ENCODE measurements at regions not wholly inside any gene's neighbourhood (a gene's known extent, or its start where the extent isn't known, plus 50 kb on each side); places are given as distances from the start of the nearest gene placed in this dataset.

DNA sequence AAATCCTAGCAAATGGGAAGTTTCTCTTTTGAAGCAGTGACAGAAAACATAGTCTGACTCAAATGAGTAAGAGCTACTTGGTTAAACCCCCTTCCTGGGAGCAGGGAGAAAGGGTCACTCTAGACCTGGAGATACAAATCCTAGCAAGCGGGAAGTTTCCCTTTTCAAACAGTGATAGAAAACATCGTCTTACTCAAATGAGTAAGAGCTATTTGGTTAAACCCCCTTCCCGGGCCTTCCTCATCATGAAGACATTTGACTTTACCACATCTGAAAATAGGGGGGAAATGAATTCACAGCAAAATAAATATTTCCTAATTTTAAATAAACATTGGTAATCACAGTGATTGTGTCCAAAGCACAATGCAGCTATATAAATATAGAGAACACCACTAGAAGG is 79.2 kb downstream of the FOXB1 start:
- TF ChIP-seq, protein P1, sequence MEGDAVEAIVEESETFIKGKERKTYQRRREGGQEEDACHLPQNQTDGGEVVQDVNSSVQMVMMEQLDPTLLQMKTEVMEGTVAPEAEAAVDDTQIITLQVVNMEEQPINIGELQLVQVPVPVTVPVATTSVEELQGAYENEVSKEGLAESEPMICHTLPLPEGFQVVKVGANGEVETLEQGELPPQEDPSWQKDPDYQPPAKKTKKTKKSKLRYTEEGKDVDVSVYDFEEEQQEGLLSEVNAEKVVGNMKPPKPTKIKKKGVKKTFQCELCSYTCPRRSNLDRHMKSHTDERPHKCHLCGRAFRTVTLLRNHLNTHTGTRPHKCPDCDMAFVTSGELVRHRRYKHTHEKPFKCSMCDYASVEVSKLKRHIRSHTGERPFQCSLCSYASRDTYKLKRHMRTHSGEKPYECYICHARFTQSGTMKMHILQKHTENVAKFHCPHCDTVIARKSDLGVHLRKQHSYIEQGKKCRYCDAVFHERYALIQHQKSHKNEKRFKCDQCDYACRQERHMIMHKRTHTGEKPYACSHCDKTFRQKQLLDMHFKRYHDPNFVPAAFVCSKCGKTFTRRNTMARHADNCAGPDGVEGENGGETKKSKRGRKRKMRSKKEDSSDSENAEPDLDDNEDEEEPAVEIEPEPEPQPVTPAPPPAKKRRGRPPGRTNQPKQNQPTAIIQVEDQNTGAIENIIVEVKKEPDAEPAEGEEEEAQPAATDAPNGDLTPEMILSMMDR (IDR thresholded peaks at IDR 0.05; ENCODE audit: low read depth, low read length) = no peak
- H3K4me3 ChIP-seq (ENCODE audit: low read depth, low read length) = no peak overlapping the region

DNA sequence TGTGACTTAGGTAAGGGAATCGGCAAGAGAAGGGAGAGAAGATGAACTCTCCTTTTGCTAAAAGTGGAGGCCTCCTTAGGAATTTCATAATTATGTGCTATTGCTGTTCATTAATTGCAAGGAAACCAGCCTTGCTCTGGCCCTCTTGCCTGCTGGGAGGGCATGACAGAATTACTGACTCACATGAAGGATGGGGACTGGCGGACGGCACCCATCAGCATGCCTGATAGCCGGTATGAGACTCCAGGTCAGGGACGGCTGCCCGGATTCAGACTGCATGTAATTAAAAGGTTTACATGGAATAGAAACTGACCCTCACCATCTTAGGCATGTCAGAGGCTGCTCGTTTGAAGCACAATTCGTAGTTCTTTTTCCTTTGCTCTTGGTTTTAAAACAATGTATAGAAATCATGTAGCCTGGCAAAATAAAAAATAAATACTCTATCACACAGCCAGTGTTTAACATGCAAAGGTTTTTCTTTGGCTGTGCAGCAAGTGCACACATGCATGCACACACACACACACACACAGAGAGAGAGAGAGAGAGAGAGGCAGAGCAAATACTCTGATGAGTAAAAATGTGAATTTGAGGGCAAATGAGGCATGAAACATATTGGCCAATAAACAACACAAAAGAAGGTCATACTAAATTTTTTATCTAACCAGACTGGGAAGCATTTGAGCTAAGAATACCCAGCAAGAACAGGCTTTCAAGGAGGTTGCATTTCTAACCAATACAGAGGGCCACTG is 82.7 kb downstream of the FOXB1 start:
- TF ChIP-seq, protein P1 (IDR thresholded peaks at IDR 0.05; ENCODE audit: low read depth, low read length) = no peak
- H3K4me3 ChIP-seq (ENCODE audit: low read depth, low read length) = no peak overlapping the region

DNA sequence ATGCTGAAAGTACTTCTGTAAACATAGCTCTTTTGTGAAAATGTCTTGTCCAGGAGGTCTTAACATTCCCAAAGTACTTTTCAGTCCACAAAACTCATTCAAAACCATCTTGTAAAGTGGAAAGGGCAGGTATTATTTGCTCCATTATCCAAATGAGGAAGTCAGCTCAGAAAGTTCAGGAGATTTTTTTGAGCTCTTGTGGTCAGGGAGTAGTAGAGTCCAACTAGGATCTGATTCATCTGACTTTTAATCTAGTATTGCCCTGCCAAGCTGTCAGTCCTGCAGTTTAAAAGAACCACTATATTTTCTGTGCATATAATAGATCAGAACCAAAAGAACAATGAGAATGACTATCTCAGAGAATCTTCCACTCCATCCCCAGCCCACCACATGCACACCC is 83.5 kb downstream of the FOXB1 start:
- TF ChIP-seq, protein P1 (IDR thresholded peaks at IDR 0.05; ENCODE audit: low read depth, low read length) = no peak
- H3K4me3 ChIP-seq (ENCODE audit: low read depth, low read length) = no peak overlapping the region

DNA sequence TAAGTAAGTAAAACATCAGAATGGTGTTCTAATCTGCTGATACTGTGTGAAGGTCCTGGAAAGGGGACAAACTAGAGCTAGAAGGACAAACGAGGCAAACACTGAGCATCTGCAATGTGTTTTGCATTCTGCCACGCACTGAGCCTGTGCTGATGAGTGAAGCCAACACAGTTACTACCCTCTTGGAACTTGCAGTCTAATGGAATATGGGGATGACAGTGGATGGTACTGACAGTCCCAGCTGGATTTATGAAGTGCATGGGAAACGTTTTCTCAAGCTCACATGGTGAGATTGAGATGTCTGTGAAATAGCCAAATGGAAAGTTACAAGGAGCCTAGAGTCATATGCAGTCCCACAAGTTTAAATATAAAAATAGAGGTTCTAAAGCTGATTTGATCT is 86.6 kb downstream of the FOXB1 start:
- TF ChIP-seq, protein P1 (IDR thresholded peaks at IDR 0.05; ENCODE audit: low read depth, low read length) = no peak
- H3K4me3 ChIP-seq (ENCODE audit: low read depth, low read length) = no peak overlapping the region

DNA sequence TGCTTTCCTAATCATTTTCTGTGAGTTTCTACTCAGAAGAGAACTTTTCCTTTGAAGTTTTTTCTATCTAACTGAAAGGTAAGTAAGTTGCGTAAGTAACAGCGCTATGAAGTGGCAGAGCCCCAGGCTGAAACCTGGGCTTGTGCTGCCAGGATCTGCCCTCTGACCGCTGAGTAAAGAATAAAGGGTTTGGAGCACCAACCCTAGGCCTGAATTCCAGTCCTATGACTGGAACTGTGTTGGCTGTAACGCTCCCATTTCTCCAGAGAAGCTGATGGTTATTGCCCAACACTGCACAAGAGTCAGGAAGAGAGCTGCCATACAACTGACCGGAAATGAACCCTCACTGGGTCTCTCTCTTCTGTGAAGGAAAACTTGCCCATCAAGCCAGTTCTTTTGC is 87.0 kb downstream of the FOXB1 start:
- no peak overlapping the region for H3K4me3 ChIP-seq (ENCODE audit: low read depth, low read length)
- TF ChIP-seq, protein P1 (IDR thresholded peaks at IDR 0.05; ENCODE audit: low read depth, low read length) = no peak

DNA sequence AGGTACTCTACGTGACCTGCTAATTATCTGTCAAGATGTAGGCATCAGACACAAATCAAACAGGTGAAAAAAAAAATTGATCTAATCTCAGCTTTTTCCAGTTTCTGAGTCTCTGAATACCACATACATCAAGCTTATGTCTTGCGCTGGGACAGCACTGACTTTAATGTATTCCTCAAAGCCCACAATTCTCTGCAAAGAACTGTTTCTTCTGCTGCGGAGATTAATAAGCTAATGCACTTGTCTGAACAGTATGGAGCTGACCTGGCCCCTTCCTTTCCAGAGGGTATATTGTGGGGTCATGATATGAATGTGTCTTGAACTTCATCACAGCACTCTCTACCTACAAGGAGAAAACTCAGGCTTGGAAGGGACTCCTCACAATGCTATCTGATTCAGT is 87.8 kb downstream of the FOXB1 start:
- H3K4me3 ChIP-seq (ENCODE audit: low read depth, low read length) = no peak overlapping the region
- TF ChIP-seq, protein P1 (IDR thresholded peaks at IDR 0.05; ENCODE audit: low read depth, low read length) = no peak

DNA sequence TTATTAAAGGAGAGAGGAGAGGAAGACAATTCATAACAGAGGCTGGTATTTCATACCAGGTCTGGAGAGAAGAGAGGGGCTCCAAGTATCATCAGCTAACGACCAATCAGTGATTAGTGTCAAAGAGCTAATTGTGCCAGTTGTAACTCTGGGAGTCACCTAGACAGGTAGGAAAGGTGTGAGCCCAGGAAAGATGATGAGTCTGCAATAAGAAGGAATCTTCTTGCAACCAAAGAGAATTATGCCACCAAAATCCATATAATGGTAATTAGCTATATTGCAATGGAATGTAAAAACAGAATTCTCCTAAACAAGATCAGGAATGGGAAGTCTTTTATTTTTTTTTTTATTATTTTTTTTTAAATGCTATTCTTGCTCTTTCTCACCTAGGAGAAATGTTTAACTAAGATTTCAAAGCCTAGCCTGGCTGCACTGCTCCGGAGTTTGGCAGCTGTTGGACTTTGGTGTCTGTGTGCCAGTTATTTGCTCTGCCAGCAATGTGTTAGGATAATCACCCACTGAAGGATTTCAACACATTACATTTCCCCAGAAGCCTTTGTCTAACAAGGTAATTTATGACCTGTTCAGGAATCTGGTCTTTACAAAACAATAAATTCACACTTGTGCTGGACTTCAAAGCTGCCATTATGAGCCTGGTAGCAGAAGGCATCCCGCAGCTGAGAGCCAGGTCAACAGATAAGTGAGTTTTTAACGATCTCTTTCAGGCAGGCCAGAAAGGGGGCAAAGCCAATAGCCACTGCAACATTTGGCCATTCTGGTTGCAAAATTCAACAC is 89.4 kb downstream of the FOXB1 start:
- TF ChIP-seq, protein P1 (IDR thresholded peaks at IDR 0.05; ENCODE audit: low read depth, low read length) = no peak
- H3K4me3 ChIP-seq (ENCODE audit: low read depth, low read length) = no peak overlapping the region
